ENCODE measurements at regions not wholly inside any gene's neighbourhood (a gene's known extent, or its start where the extent isn't known, plus 50 kb on each side); places are given as distances from the start of the nearest gene placed in this dataset.

DNA sequence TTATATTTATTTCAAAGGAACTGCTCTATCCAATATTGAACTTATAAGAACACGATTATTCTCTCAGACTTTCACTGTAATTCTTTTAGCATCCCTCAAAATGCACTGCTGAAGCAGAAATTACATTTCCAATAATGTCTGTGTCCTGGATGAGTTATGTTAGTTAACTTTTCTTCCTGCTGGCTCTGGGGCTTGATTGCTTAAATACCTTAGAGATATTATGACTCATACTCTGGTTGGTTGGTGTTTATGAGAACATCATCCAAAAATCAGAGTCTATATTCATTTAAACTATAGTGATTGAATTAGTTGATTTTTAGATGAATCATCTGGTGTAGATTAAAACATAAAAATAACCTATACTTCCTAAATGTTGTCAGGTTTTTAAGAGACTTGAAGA, 246.3 kb upstream of the VWC2 start:
- TF ChIP-seq, protein P1, sequence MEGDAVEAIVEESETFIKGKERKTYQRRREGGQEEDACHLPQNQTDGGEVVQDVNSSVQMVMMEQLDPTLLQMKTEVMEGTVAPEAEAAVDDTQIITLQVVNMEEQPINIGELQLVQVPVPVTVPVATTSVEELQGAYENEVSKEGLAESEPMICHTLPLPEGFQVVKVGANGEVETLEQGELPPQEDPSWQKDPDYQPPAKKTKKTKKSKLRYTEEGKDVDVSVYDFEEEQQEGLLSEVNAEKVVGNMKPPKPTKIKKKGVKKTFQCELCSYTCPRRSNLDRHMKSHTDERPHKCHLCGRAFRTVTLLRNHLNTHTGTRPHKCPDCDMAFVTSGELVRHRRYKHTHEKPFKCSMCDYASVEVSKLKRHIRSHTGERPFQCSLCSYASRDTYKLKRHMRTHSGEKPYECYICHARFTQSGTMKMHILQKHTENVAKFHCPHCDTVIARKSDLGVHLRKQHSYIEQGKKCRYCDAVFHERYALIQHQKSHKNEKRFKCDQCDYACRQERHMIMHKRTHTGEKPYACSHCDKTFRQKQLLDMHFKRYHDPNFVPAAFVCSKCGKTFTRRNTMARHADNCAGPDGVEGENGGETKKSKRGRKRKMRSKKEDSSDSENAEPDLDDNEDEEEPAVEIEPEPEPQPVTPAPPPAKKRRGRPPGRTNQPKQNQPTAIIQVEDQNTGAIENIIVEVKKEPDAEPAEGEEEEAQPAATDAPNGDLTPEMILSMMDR (conservative IDR thresholded peaks at IDR 0.05), result no peak
- no peak for TF ChIP-seq ZFX (IDR thresholded peaks at IDR 0.05)

All from C4-2B (cell line).